Esophagus mucosa (tissue), 1 donor: ENCODE measurements at regions not wholly inside any gene's neighbourhood (a gene's known extent, or its start where the extent isn't known, plus 50 kb on each side); places are given as distances from the start of the nearest gene placed in this dataset.

Experiments
- ATAC-seq: fragments of 200-7000 bp; cut with Tn5 transposase; one replicate; pipeline ENCODE4 v1.9.1; 2020
- donor health status: DM: yes; HTN: yes; CAD: no.

- ATAC-seq = no peak
These were observed 323.6 kb downstream of the NFIB start for GRCh38 chr9:13990331-13990730.

GRCh38 chr9:13988944-13989343, 325.0 kb downstream of the NFIB start:
- ATAC-seq = no peak

- no peak for ATAC-seq
These were observed 330.3 kb downstream of the NFIB start for GRCh38 chr9:13983607-13984006.

GRCh38 chr9:13979941-13980318, 334.0 kb downstream of the NFIB start:
- ATAC-seq = no peak

- ATAC-seq = no peak
These were observed 338.2 kb downstream of the NFIB start for GRCh38 chr9:13975611-13976290.

- ATAC-seq = no peak
These were observed 339.1 kb downstream of the NFIB start for GRCh38 chr9:13974891-13975290.

GRCh38 chr9:13971966-13972655, 341.8 kb downstream of the NFIB start:
- no peak for ATAC-seq

GRCh38 chr9:13971415-13971814, 342.5 kb downstream of the NFIB start:
- no peak for ATAC-seq

GRCh38 chr9:13970426-13970825, 343.5 kb downstream of the NFIB start:
- no peak for ATAC-seq

GRCh38 chr9:13970018-13970417, 343.9 kb downstream of the NFIB start:
- ATAC-seq = no peak

GRCh38 chr9:13967438-13967837, 346.5 kb downstream of the NFIB start:
- ATAC-seq = no peak

GRCh38 chr9:13967011-13967410, 346.9 kb downstream of the NFIB start:
- ATAC-seq = no peak

- no peak for ATAC-seq
These were observed 350.8 kb downstream of the NFIB start for GRCh38 chr9:13963005-13963653.

GRCh38 chr9:13962006-13962405, 351.9 kb downstream of the NFIB start:
- no peak for ATAC-seq

- ATAC-seq = no peak
These were observed 353.8 kb downstream of the NFIB start for GRCh38 chr9:13960011-13960765.

GRCh38 chr9:13958672-13959071, 355.3 kb downstream of the NFIB start:
- ATAC-seq = no peak

GRCh38 chr9:13957089-13957488, 356.9 kb downstream of the NFIB start:
- ATAC-seq = no peak

GRCh38 chr9:13956107-13956506, 357.8 kb downstream of the NFIB start:
- no peak for ATAC-seq

- ATAC-seq = no peak
These were observed 361.0 kb downstream of the NFIB start for GRCh38 chr9:13952906-13953305.

GRCh38 chr9:13948037-13948436, 365.9 kb downstream of the NFIB start:
- ATAC-seq = no peak

- ATAC-seq = no peak
These were observed 370.8 kb downstream of the NFIB start for GRCh38 chr9:13943176-13943575.

GRCh38 chr9:13942695-13943094, 371.2 kb downstream of the NFIB start:
- ATAC-seq = peak; percentile 90

GRCh38 chr9:13942201-13942600, 371.7 kb downstream of the NFIB start:
- ATAC-seq = no peak
